Lower leg skin (tissue), 4 donors: ENCODE measurements at regions not wholly inside any gene's neighbourhood (a gene's known extent, or its start where the extent isn't known, plus 50 kb on each side); places are given as distances from the start of the nearest gene placed in this dataset.

Experiments used
- DNase-seq, 2 donors: peaks; one replicate each; pipeline ENCODE4 v3.0.0-alpha.2; 2019; ENCODE audit warnings: low spot score in 2 of 2
- H3K4me3 ChIP-seq: fragments of 200-600 bp; sonication (generic); 2 replicates; pipeline ENCODE4 v1.5.1; 2017; ENCODE audit warnings: mild to moderate bottlenecking, low read depth; ENCODE audit not compliant: poor library complexity, severe bottlenecking
- POLR2A ChIP-seq, 2 donors: fragments of 450-650 bp; IDR thresholded peaks; one replicate each; pipeline ENCODE4 v1.6.1; 2016 to 2017; ENCODE audit warnings: antibody characterized with exemption in 2 of 2, mild to moderate bottlenecking in 1 of 2, moderate library complexity in 1 of 2
- WGBS, 2 donors: methylation state at CpG; one replicate each; pipeline ENCODE4 v1.1.5; 2018; 5-methylcytosine and 5-hydroxymethylcytosine counted together
- intact Hi-C: fragments of 100-400 bp; cut with DNase I; formaldehyde crosslinking; loops from one replicate; pipeline ENCODE4 v1.15.0; 2023; ENCODE audit warnings: low total_unique reads
- TF ChIP-seq, protein P1 (sequence below), 3 donors: fragments of 450-650 bp; IDR thresholded peaks; one replicate each; pipeline ENCODE4 v1.5.1; 2016; ENCODE audit warnings: antibody characterized with exemption in 3 of 3, mild to moderate bottlenecking in 3 of 3, moderate library complexity in 2 of 3

DNA sequence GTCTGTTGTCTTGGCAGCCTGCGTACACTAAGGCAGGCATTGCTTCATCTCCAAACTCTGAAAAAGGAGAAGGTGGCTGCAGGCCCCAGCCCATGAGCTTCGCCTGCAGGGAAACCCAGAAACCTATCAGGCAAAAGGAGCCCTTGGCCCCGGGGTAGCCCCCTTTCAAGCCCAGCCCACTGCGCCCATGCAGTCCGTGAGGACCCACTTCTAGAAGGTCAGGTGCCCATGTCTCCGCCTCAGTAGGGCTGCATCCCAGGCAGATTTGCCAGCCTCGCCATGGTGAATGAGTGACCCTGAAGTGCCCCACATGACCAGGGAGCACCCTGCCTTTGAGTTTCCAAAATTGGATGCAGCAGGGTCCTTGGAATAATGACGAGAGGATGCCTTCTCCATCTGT lies 1158.4 kb downstream of the BRD1 start:
- DNase-seq, result no peak
- TF ChIP-seq, protein P1, sequence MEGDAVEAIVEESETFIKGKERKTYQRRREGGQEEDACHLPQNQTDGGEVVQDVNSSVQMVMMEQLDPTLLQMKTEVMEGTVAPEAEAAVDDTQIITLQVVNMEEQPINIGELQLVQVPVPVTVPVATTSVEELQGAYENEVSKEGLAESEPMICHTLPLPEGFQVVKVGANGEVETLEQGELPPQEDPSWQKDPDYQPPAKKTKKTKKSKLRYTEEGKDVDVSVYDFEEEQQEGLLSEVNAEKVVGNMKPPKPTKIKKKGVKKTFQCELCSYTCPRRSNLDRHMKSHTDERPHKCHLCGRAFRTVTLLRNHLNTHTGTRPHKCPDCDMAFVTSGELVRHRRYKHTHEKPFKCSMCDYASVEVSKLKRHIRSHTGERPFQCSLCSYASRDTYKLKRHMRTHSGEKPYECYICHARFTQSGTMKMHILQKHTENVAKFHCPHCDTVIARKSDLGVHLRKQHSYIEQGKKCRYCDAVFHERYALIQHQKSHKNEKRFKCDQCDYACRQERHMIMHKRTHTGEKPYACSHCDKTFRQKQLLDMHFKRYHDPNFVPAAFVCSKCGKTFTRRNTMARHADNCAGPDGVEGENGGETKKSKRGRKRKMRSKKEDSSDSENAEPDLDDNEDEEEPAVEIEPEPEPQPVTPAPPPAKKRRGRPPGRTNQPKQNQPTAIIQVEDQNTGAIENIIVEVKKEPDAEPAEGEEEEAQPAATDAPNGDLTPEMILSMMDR (IDR thresholded peaks at IDR 0.05), result no peak
- TF ChIP-seq POLR2A (IDR thresholded peaks at IDR 0.05), result no peak
- no peak overlapping the region for H3K4me3 ChIP-seq
- 68 to 90% methylated on average over 8 of the region's 8 CpGs for WGBS, 2 donors
- intact Hi-C loops, result no loop called here

DNA sequence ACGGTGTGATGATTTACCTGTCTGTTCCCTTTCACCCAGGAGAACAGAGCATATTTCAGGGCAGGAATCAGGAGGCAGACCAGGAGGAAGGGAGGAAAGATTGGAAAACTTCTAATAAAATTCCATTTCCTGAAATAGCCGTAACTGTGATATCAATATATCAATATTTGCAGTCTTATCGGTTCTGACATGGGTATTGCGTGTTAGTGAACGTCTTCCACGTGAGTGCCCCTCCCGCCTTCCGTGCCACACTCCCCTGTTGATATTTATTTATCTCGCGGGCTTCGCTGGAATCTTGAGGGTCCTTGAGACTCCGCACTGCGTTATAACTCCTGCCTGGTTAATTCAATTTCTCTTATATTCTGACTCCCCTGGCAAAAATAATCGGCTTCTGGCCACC lies 1160.4 kb downstream of the BRD1 start:
- intact Hi-C loops, result no loop called here
- WGBS, 2 donors, result 86 to 90% methylated on average over 14 of the region's 14 CpGs
- DNase-seq, result no peak

DNA sequence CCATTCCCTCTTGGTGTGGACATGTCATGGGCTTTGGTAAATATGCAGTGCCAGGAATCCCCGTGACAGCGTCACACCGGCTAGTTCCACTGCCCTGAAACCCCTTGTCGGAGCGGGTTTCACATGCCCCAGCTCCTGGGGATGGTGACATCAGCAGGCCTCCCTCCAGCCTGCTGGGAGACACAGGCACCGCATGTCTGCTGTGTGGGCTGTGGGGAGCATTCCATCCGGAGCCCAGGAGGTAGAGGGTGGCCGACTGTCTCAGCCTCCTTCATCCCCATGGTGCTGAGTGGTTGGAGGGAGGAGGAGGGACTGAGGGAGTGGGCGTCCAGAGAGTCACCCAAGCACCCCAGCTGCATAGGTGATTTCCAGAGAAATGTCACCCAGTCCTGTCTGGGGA lies 1161.1 kb downstream of the BRD1 start:
- TF ChIP-seq POLR2A (IDR thresholded peaks at IDR 0.05), result no peak
- TF ChIP-seq, protein P1 (IDR thresholded peaks at IDR 0.05), result no peak
- 61 to 79% methylated on average over 4 to 9 of the region's 9 CpGs for WGBS, 2 donors
- DNase-seq, result no peak

More for the DNA sequence above, 1160.4 kb downstream of the BRD1 start:
- TF ChIP-seq, protein P1 (IDR thresholded peaks at IDR 0.05), result no peak
- no peak for TF ChIP-seq POLR2A (IDR thresholded peaks at IDR 0.05)
- H3K4me3 ChIP-seq, result no peak overlapping the region

DNA sequence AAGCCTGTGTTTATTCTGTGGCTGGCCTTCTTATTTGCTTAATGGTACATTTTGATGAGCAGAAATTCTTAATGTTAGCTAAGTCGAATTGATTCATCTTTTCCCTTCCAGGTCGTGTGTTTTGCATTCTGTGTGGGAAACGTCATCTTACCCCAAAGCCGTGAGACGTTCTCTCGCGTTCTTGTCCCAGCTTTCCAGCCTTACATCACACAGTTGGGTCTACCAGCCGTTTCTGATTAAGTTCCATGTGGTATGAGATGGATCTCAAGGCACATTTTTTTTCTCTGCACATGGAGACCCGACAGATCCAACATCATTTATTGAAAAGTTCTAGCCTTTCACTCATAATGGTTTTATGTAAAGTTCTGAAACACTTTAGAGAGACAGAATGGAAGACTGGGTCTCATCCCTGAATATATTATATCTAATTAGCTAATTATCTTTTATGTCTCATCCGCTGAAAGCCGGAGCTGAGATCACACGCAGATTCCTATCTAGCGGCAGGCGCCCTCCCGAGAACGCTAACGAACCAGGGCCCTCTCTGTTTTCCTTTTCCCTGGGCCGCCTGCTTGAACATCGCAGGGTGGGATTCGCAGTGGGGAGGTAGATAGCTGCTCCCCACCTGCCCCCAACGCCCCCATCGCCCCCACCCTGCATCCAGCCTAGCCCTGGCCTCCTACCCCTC lies 1162.2 kb downstream of the BRD1 start:
- 72 to 79% methylated on average over 22 of the region's 22 CpGs for WGBS, 2 donors
- DNase-seq, result no peak
- intact Hi-C loops, result no loop called here
- TF ChIP-seq POLR2A (IDR thresholded peaks at IDR 0.05), result no peak
- TF ChIP-seq, protein P1 (IDR thresholded peaks at IDR 0.05), result no peak
- H3K4me3 ChIP-seq, result no peak overlapping the region

More for the DNA sequence above, 1161.1 kb downstream of the BRD1 start:
- intact Hi-C loops, result no loop called here
- no peak overlapping the region for H3K4me3 ChIP-seq

DNA sequence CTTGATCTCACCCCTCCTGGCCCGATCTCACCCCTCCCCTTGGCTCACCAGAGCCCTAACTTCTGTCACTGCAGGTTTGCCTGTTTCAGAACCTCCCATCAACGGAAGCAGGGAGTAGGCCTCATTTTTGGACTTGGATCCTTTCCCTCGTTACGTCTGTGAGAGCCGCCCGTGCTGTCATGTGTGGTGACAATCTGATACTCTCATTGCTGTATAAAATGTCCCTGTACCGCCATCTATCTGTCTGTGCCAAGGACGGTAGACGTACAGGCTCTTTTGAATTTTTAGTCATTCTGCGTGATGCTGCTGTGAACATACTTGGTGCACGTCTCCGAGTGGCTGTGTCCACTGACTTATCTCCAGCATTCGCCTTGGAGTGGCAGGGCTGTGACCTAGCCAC lies 1163.1 kb downstream of the BRD1 start:
- 82% methylated on average over 13 of the region's 13 CpGs for WGBS, 2 donors
- no peak overlapping the region for H3K4me3 ChIP-seq
- TF ChIP-seq POLR2A (IDR thresholded peaks at IDR 0.05), result no peak
- TF ChIP-seq, protein P1 (IDR thresholded peaks at IDR 0.05), result no peak
- DNase-seq, result no peak
- intact Hi-C loops, result no loop called here

DNA sequence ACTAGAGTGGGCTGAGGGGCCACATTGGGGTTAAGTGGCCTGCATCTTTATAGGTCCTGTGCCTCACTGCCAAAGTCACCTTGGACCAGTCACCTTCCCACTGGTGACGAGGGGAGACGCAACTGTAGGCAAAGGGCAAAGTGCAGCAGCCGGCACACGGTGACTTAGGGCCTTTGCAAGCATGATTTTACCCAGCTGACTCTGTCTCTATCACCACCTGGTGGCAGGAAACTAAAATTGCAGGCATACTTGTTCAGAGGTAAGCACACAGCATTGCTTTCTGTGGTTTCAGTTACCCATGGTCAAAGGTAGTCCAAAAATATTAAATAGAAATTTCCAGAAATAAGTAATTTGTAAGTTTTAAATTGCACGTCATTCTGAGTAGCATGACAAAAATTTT lies 1164.4 kb downstream of the BRD1 start:
- intact Hi-C loops, result no loop called here
- TF ChIP-seq POLR2A (IDR thresholded peaks at IDR 0.05), result no peak
- TF ChIP-seq, protein P1 (IDR thresholded peaks at IDR 0.05), result no peak
- 85 to 86% methylated on average over 5 of the region's 5 CpGs for WGBS, 2 donors
- no peak overlapping the region for H3K4me3 ChIP-seq
- DNase-seq, result no peak
